HEK293 (cell line): ENCODE measurements at regions not wholly inside any gene's neighbourhood (a gene's known extent, or its start where the extent isn't known, plus 50 kb on each side); places are given as distances from the start of the nearest gene placed in this dataset.

Source experiments
- CTCF ChIA-PET: fragments of 350-600 bp; formaldehyde crosslinking; extraction: SDS; loops from one replicate; lab custom pipeline; 2021; ENCODE audit warnings: antibody characterized with exemption; lab: Yijun Ruan, JAX
- POLR2A ChIA-PET: fragments of 300-600 bp; formaldehyde crosslinking; extraction: SDS; loops from one replicate; lab custom pipeline; 2020; ENCODE audit warnings: antibody characterized with exemption, inconsistent platforms; lab: Yijun Ruan, JAX
- H3K27ac ChIP-seq: fragments of 200-500 bp; sonication (Bioruptor generic); 2 replicates; pipeline ENCODE4 v1.5.1; 2014; ENCODE audit warnings: low read depth, low read length, control low read depth, inconsistent platforms; ENCODE audit errors: extremely low read depth
- H3K36me3 ChIP-seq, 2 experiments: fragments of 200-500 bp in 1 of 2; sonication (Bioruptor generic) in 1 of 2; 1 replicate in 1 of 2; 2 replicates in 1 of 2; pipeline ENCODE4 v1.5.1; 2014 to 2017; ENCODE audit warnings: inconsistent platforms in 2 of 2, low read length in 2 of 2; ENCODE audit not compliant: control insufficient read depth in 2 of 2, insufficient read depth in 1 of 2
- H3K4me1 ChIP-seq: fragments of 200-500 bp; sonication (Bioruptor generic); 2 replicates; pipeline ENCODE4 v1.5.1; 2014; ENCODE audit warnings: mild to moderate bottlenecking, low read length, inconsistent platforms; ENCODE audit not compliant: control insufficient read depth, insufficient read depth
- H3K4me3 ChIP-seq: 2 replicates; pipeline ENCODE4 v1.5.1; 2011; ENCODE audit warnings: low read depth, mild to moderate bottlenecking, control low read depth, low read length, moderate library complexity
- H3K9me3 ChIP-seq: fragments of 200-500 bp; sonication (Bioruptor generic); 2 replicates; pipeline ENCODE4 v1.5.1; 2014; ENCODE audit warnings: low read depth, low read length, inconsistent platforms; ENCODE audit not compliant: control insufficient read depth, insufficient read depth
- GLI4 ChIP-seq: fragments of 450-650 bp; formaldehyde crosslinking; IDR thresholded peaks from 2 replicates; pipeline ENCODE4 v1.5.1; 2016; ENCODE audit warnings: missing biosample characterization, missing genetic modification characterization
- GLIS1 ChIP-seq: fragments of 450-650 bp; formaldehyde crosslinking; IDR thresholded peaks from 2 replicates; pipeline ENCODE4 v1.5.1; 2016; ENCODE audit warnings: missing biosample characterization, missing genetic modification characterization
- HOXC10 ChIP-seq: sonication (generic); formaldehyde crosslinking; IDR thresholded peaks from 2 replicates; pipeline ENCODE4 v1.8.1; 2023; ENCODE audit warnings: mild to moderate bottlenecking, missing genetic modification reagents
- MZF1 ChIP-seq: fragments of 450-650 bp; formaldehyde crosslinking; IDR thresholded peaks from 2 replicates; pipeline ENCODE4 v1.5.1; 2017; ENCODE audit warnings: missing biosample characterization, missing genetic modification characterization, borderline replicate concordance
- RBAK ChIP-seq: fragments of 450-650 bp; formaldehyde crosslinking; IDR thresholded peaks from 2 replicates; pipeline ENCODE4 v1.5.1; 2016; ENCODE audit warnings: missing biosample characterization, missing genetic modification characterization
- TRIM28 ChIP-seq: IDR thresholded peaks from 2 replicates; pipeline ENCODE4 v1.6.1; 2011; ENCODE audit warnings: low read length, control low read depth, borderline replicate concordance
- ZBTB17 ChIP-seq: fragments of 450-650 bp; formaldehyde crosslinking; IDR thresholded peaks from 2 replicates; pipeline ENCODE4 v1.5.1; 2016; ENCODE audit warnings: missing biosample characterization, missing genetic modification characterization
- ZBTB48 ChIP-seq: fragments of 450-650 bp; formaldehyde crosslinking; IDR thresholded peaks from 2 replicates; pipeline ENCODE4 v1.5.1; 2016; ENCODE audit warnings: missing biosample characterization, missing genetic modification characterization
- ZBTB49 ChIP-seq: fragments of 450-650 bp; formaldehyde crosslinking; IDR thresholded peaks from 2 replicates; pipeline ENCODE4 v1.5.1; 2016; ENCODE audit warnings: missing biosample characterization, missing genetic modification characterization, low read depth
- ZFP41 ChIP-seq: fragments of 450-650 bp; formaldehyde crosslinking; IDR thresholded peaks from 2 replicates; pipeline ENCODE4 v1.5.1; 2016; ENCODE audit warnings: missing biosample characterization, missing genetic modification characterization, borderline replicate concordance
- ZNF174 ChIP-seq: fragments of 450-650 bp; formaldehyde crosslinking; IDR thresholded peaks from 2 replicates; pipeline ENCODE4 v1.5.0; 2017; ENCODE audit warnings: missing biosample characterization, mild to moderate bottlenecking, missing genetic modification characterization
- ZNF202 ChIP-seq: fragments of 450-650 bp; formaldehyde crosslinking; IDR thresholded peaks from 2 replicates; pipeline ENCODE4 v1.5.1; 2016; ENCODE audit warnings: missing biosample characterization, missing genetic modification characterization, borderline replicate concordance
- ZNF292 ChIP-seq: fragments of 450-650 bp; formaldehyde crosslinking; IDR thresholded peaks from 2 replicates; pipeline ENCODE4 v1.5.1; 2016; ENCODE audit warnings: low read depth, missing biosample characterization, missing genetic modification characterization, borderline replicate concordance
- ZNF311 ChIP-seq: fragments of 450-650 bp; formaldehyde crosslinking; IDR thresholded peaks from 2 replicates; pipeline ENCODE4 v1.5.1; 2017; ENCODE audit warnings: missing biosample characterization, missing genetic modification characterization, borderline replicate concordance
- ZNF354C ChIP-seq: fragments of 450-650 bp; formaldehyde crosslinking; IDR thresholded peaks from 2 replicates; pipeline ENCODE4 v1.5.1; 2016; ENCODE audit warnings: missing biosample characterization, missing genetic modification characterization, low read depth, borderline replicate concordance
- ZNF423 ChIP-seq: fragments of 450-650 bp; formaldehyde crosslinking; IDR thresholded peaks from 2 replicates; pipeline ENCODE4 v1.5.1; 2016; ENCODE audit warnings: missing biosample characterization, missing genetic modification characterization
- ZNF433 ChIP-seq: fragments of 450-650 bp; formaldehyde crosslinking; IDR thresholded peaks from 2 replicates; pipeline ENCODE4 v1.5.1; 2016; ENCODE audit warnings: missing biosample characterization, missing genetic modification characterization, low read depth
- ZNF510 ChIP-seq: fragments of 450-650 bp; formaldehyde crosslinking; IDR thresholded peaks from 2 replicates; pipeline ENCODE4 v1.5.1; 2018; ENCODE audit warnings: mild to moderate bottlenecking, missing genetic modification characterization, missing biosample characterization; ENCODE audit not compliant: insufficient replicate concordance
- ZNF558 ChIP-seq: fragments of 450-650 bp; formaldehyde crosslinking; IDR thresholded peaks from 2 replicates; pipeline ENCODE4 v1.5.1; 2016; ENCODE audit warnings: missing biosample characterization, missing genetic modification characterization
- ZNF560 ChIP-seq: fragments of 450-650 bp; formaldehyde crosslinking; IDR thresholded peaks from 2 replicates; pipeline ENCODE4 v1.5.1; 2017; ENCODE audit warnings: missing biosample characterization, missing genetic modification characterization, borderline replicate concordance
- ZNF626 ChIP-seq: fragments of 450-650 bp; sonication (Bioruptor Pico); formaldehyde crosslinking; IDR thresholded peaks from 2 replicates; pipeline ENCODE4 v1.5.1; 2018; ENCODE audit warnings: missing biosample characterization, missing genetic modification characterization, inconsistent platforms
- ZNF654 ChIP-seq: fragments of 450-650 bp; formaldehyde crosslinking; IDR thresholded peaks from 2 replicates; pipeline ENCODE4 v1.5.1; 2016; ENCODE audit warnings: low read depth, missing biosample characterization, missing genetic modification characterization
- ZNF658 ChIP-seq: fragments of 450-650 bp; formaldehyde crosslinking; IDR thresholded peaks from 2 replicates; pipeline ENCODE4; 2016; ENCODE audit warnings: missing biosample characterization, missing genetic modification characterization
- ZNF660 ChIP-seq: fragments of 450-650 bp; IDR thresholded peaks from 2 replicates; pipeline ENCODE4 v1.5.1; 2018; ENCODE audit warnings: missing biosample characterization, mild to moderate bottlenecking, missing genetic modification characterization
- ZNF701 ChIP-seq: fragments of 450-650 bp; formaldehyde crosslinking; IDR thresholded peaks from 2 replicates; pipeline ENCODE4 v1.5.1; 2016; ENCODE audit warnings: missing biosample characterization, missing genetic modification characterization
- ZNF707 ChIP-seq: fragments of 450-650 bp; formaldehyde crosslinking; IDR thresholded peaks from 2 replicates; pipeline ENCODE4 v1.5.1; 2016; ENCODE audit warnings: missing biosample characterization, missing genetic modification characterization
- ZXDB ChIP-seq: fragments of 450-650 bp; formaldehyde crosslinking; IDR thresholded peaks from 2 replicates; pipeline ENCODE4 v1.5.1; 2016; ENCODE audit warnings: missing biosample characterization, missing genetic modification characterization
- TF ChIP-seq, protein P1 (sequence below): fragments of 450-650 bp; formaldehyde crosslinking; IDR thresholded peaks from 2 replicates; pipeline ENCODE4 v1.5.1; 2017; ENCODE audit warnings: missing biosample characterization, missing genetic modification characterization
- TF ChIP-seq, protein P2 (sequence below): fragments of 450-650 bp; formaldehyde crosslinking; IDR thresholded peaks from 2 replicates; pipeline ENCODE4 v1.5.1; 2016; ENCODE audit warnings: missing biosample characterization, missing genetic modification characterization
- TF ChIP-seq, protein P3 (sequence below): fragments of 450-650 bp; formaldehyde crosslinking; IDR thresholded peaks from 2 replicates; pipeline ENCODE4 v1.5.1; 2017; ENCODE audit warnings: missing biosample characterization, missing genetic modification characterization

DNA sequence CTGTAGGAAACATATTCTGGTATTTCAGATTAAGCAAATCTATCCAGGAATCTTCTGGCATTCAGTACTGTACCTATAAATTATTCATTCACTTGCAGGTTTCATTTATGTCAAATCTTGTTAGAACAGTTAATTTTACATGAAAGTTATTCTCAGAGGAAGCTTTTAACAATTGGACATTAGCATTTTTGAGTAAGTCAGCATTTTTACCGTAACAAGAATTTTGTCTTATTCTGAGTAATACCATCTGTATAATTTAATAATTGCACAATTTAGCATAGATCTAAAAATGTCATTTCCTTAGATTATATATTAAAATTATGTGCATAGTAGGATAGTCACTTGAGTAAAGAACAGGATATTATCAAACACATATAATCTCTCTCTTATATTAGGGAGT is 764.8 kb upstream of the LRFN5 start:
- H3K36me3 ChIP-seq: no peaks in the 10 kb centered on the region
- POLR2A ChIA-PET: no interaction called here
- TF ChIP-seq ZNF423 (no peak), ZNF560 (tag by site-specific recombination) (no peak), ZFP41 (tag by site-specific recombination) (no peak), ZXDB (tag by site-specific recombination) (no peak), HOXC10 (no peak), RBAK (tag by site-specific recombination) (no peak), ZNF354C (tag by site-specific recombination) (no peak), ZBTB49 (tag by site-specific recombination) (no peak), ZNF626 (tag by site-specific recombination) (no peak), ZNF707 (tag by site-specific recombination) (no peak)
- no peak overlapping the region for H3K4me3 ChIP-seq
- no peaks in the 10 kb centered on the region for H3K9me3 ChIP-seq
- no peak overlapping the region for H3K27ac ChIP-seq
- H3K4me1 ChIP-seq: no peaks in the 10 kb centered on the region
- CTCF ChIA-PET: no interaction called here

GRCh38 chr14:40838601-40839000 is 768.1 kb upstream of the LRFN5 start:
- Histone ChIP-seq H3K4me1 (no peaks in the 10 kb centered on the region), H3K36me3 (no peaks in the 10 kb centered on the region), H3K4me3 (no peak overlapping the region), H3K27ac (no peak overlapping the region), H3K9me3 (no peaks in the 10 kb centered on the region)
- ChIA-PET POLR2A (no interaction called here), CTCF (no interaction called here)
- TF ChIP-seq ZNF654 (tag by site-specific recombination): no peak
- TF ChIP-seq ZNF510 (tag by site-specific recombination): no peak
- TF ChIP-seq, protein P1, sequence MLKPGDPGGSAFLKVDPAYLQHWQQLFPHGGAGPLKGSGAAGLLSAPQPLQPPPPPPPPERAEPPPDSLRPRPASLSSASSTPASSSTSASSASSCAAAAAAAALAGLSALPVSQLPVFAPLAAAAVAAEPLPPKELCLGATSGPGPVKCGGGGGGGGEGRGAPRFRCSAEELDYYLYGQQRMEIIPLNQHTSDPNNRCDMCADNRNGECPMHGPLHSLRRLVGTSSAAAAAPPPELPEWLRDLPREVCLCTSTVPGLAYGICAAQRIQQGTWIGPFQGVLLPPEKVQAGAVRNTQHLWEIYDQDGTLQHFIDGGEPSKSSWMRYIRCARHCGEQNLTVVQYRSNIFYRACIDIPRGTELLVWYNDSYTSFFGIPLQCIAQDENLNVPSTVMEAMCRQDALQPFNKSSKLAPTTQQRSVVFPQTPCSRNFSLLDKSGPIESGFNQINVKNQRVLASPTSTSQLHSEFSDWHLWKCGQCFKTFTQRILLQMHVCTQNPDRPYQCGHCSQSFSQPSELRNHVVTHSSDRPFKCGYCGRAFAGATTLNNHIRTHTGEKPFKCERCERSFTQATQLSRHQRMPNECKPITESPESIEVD: no peak
- no peak for TF ChIP-seq ZNF292
- no peak for TF ChIP-seq ZNF658 (tag by site-specific recombination)
- TF ChIP-seq ZNF202 (tag by site-specific recombination): no peak
- no peak for TF ChIP-seq ZNF660
- TF ChIP-seq, protein P2, sequence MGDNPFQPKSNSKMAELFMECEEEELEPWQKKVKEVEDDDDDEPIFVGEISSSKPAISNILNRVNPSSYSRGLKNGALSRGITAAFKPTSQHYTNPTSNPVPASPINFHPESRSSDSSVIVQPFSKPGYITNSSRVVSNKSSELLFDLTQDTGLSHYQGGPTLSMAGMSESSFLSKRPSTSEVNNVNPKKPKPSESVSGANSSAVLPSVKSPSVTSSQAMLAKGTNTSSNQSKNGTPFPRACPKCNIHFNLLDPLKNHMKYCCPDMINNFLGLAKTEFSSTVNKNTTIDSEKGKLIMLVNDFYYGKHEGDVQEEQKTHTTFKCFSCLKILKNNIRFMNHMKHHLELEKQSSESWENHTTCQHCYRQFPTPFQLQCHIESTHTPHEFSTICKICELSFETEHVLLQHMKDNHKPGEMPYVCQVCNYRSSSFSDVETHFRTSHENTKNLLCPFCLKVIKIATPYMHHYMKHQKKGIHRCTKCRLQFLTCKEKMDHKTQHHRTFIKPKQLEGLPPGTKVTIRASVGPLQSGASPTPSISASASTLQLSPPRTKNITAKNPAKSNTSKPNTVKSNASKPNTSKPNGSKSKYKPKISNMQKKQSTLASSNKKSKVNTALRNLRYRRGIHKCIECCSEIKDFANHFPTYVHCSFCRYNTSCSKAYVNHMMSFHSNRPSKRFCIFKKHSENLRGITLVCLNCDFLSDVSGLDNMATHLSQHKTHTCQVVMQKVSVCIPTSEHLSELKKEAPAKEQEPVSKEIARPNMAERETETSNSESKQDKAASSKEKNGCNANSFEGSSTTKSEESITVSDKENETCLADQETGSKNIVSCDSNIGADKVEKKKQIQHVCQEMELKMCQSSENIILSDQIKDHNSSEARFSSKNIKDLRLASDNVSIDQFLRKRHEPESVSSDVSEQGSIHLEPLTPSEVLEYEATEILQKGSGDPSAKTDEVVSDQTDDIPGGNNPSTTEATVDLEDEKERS (tag by site-specific recombination): no peak
- TF ChIP-seq MZF1: no peak
- TF ChIP-seq ZNF433 (tag by site-specific recombination): no peak
- no peak for TF ChIP-seq ZNF558 (tag by site-specific recombination)
- TF ChIP-seq TRIM28: no peak
- TF ChIP-seq GLI4 (tag by site-specific recombination): no peak
- TF ChIP-seq ZNF174 (tag by site-specific recombination): no peak
- TF ChIP-seq ZBTB17 (tag by site-specific recombination): no peak
- TF ChIP-seq ZNF701 (tag by site-specific recombination): no peak
- TF ChIP-seq, protein P3, sequence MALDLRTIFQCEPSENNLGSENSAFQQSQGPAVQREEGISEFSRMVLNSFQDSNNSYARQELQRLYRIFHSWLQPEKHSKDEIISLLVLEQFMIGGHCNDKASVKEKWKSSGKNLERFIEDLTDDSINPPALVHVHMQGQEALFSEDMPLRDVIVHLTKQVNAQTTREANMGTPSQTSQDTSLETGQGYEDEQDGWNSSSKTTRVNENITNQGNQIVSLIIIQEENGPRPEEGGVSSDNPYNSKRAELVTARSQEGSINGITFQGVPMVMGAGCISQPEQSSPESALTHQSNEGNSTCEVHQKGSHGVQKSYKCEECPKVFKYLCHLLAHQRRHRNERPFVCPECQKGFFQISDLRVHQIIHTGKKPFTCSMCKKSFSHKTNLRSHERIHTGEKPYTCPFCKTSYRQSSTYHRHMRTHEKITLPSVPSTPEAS (tag by site-specific recombination): no peak
- TF ChIP-seq ZNF311 (tag by site-specific recombination): no peak
- TF ChIP-seq GLIS1 (tag by site-specific recombination): no peak
- TF ChIP-seq ZBTB48 (tag by site-specific recombination): no peak
- TF ChIP-seq, all 188 proteins: peak for 0
